ENCODE measurements at regions not wholly inside any gene's neighbourhood (a gene's known extent, or its start where the extent isn't known, plus 50 kb on each side); places are given as distances from the start of the nearest gene placed in this dataset.

GRCh38 chr2:20526160-20526559 lies 79.3 kb downstream of the RHOB start:
- TF ChIP-seq CTCF (conservative IDR thresholded peaks at IDR 0.05; ENCODE audit: low read depth, low read length) (no peak), EZH2 (IDR thresholded peaks at IDR 0.05; ENCODE audit: low read length, unreplicated experiment) (no peak)

All from PC-3 (cell line).